IPS DF 4.7 (cell line): ENCODE measurements at regions not wholly inside any gene's neighbourhood (a gene's known extent, or its start where the extent isn't known, plus 50 kb on each side); places are given as distances from the start of the nearest gene placed in this dataset.
"Not testable (repeated sequence)": the region's sequence is repeated elsewhere in the genome, so short reads cannot be mapped to it uniquely, and the experiment has no call there.

Experiments
- DNase-seq: peaks from one replicate; pipeline ENCODE4 v3.0.0-alpha.2; 2013; ENCODE audit warnings: low spot score; ENCODE audit errors: extremely low read depth

GRCh38 chr7:109449760-109450159, 880.1 kb downstream of the DNAJB9 start:
- no peak for DNase-seq

- no peak for DNase-seq
Measured at GRCh38 chr7:109456116-109456515, 886.4 kb downstream of the DNAJB9 start.

- no peak for DNase-seq
Measured at GRCh38 chr7:109460296-109460695, 890.6 kb downstream of the DNAJB9 start.

GRCh38 chr7:109462171-109462570, 892.5 kb downstream of the DNAJB9 start:
- DNase-seq, result no peak

GRCh38 chr7:109467729-109468128, 898.1 kb downstream of the DNAJB9 start:
- DNase-seq, result not testable (repeated sequence)

GRCh38 chr7:109473172-109473571, 903.5 kb downstream of the DNAJB9 start:
- no peak for DNase-seq

- no peak for DNase-seq
Measured at GRCh38 chr7:109476409-109476808, 906.7 kb downstream of the DNAJB9 start.

- no peak for DNase-seq
Measured at GRCh38 chr7:109479388-109479787, 909.7 kb downstream of the DNAJB9 start.

- not testable (repeated sequence) for DNase-seq
Measured at GRCh38 chr7:109490607-109491006, 920.9 kb downstream of the DNAJB9 start.

GRCh38 chr7:109497053-109497452, 927.4 kb downstream of the DNAJB9 start:
- DNase-seq, result no peak

GRCh38 chr7:109498131-109498530, 928.5 kb downstream of the DNAJB9 start:
- no peak for DNase-seq

- DNase-seq, result no peak
Measured at GRCh38 chr7:109503421-109503820, 933.7 kb downstream of the DNAJB9 start.

GRCh38 chr7:109522585-109522984, 952.9 kb downstream of the DNAJB9 start:
- DNase-seq, result no peak

- no peak for DNase-seq
Measured at GRCh38 chr7:109527833-109528232, 958.2 kb downstream of the DNAJB9 start.

- DNase-seq, result no peak
Measured at GRCh38 chr7:109529712-109530111, 960.0 kb downstream of the DNAJB9 start.

- DNase-seq, result no peak
Measured at GRCh38 chr7:109532262-109532992, 962.8 kb downstream of the DNAJB9 start.

- no peak for DNase-seq
Measured at GRCh38 chr7:109545686-109546085, 976.0 kb downstream of the DNAJB9 start.

GRCh38 chr7:109549471-109550193, 980.0 kb downstream of the DNAJB9 start:
- no peak for DNase-seq

- no peak for DNase-seq
Measured at GRCh38 chr7:109552017-109552416, 982.3 kb downstream of the DNAJB9 start.

- no peak for DNase-seq
Measured at GRCh38 chr7:109577265-109577664, 1007.6 kb downstream of the DNAJB9 start.

- DNase-seq, result no peak
Measured at GRCh38 chr7:109579901-109580300, 1010.2 kb downstream of the DNAJB9 start.

GRCh38 chr7:109582211-109582610, 1012.5 kb downstream of the DNAJB9 start:
- DNase-seq, result no peak

- DNase-seq, result not testable (repeated sequence)
Measured at GRCh38 chr7:109596948-109597347, 1027.3 kb downstream of the DNAJB9 start.
